ENCODE measurements at regions not wholly inside any gene's neighbourhood (a gene's known extent, or its start where the extent isn't known, plus 50 kb on each side); places are given as distances from the start of the nearest gene placed in this dataset.

- no peak for TF ChIP-seq POLR2A (IDR thresholded peaks at IDR 0.05; ENCODE audit: borderline replicate concordance, extremely low read depth, insufficient read depth, insufficient read length)
- TF ChIP-seq, protein P1, sequence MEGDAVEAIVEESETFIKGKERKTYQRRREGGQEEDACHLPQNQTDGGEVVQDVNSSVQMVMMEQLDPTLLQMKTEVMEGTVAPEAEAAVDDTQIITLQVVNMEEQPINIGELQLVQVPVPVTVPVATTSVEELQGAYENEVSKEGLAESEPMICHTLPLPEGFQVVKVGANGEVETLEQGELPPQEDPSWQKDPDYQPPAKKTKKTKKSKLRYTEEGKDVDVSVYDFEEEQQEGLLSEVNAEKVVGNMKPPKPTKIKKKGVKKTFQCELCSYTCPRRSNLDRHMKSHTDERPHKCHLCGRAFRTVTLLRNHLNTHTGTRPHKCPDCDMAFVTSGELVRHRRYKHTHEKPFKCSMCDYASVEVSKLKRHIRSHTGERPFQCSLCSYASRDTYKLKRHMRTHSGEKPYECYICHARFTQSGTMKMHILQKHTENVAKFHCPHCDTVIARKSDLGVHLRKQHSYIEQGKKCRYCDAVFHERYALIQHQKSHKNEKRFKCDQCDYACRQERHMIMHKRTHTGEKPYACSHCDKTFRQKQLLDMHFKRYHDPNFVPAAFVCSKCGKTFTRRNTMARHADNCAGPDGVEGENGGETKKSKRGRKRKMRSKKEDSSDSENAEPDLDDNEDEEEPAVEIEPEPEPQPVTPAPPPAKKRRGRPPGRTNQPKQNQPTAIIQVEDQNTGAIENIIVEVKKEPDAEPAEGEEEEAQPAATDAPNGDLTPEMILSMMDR (IDR thresholded peaks at IDR 0.05 in 2 of 3, conservative IDR thresholded peaks at IDR 0.05 in 1 of 3; ENCODE audit: borderline replicate concordance in 1 of 3, insufficient read depth in 1 of 3, low read depth in 2 of 3, low read length in 2 of 3): no peak
- no peak for TF ChIP-seq FOSL1 (IDR thresholded peaks at IDR 0.05; ENCODE audit: low read depth)
Observed at GRCh38 chr7:91598791-91599190, 281.7 kb downstream of the MTERF1 start.
